ENCODE measurements at regions not wholly inside any gene's neighbourhood (a gene's known extent, or its start where the extent isn't known, plus 50 kb on each side); places are given as distances from the start of the nearest gene placed in this dataset.

- no peak for DNase-seq (ENCODE audit: low spot score)
These were observed 58.7 kb upstream of the RMDN2 start for GRCh38 chr2:37866171-37866934.

GRCh38 chr2:37867166-37867565 lies 57.9 kb upstream of the RMDN2 start:
- DNase-seq (ENCODE audit: low spot score), result no peak

GRCh38 chr2:37868866-37869265 lies 56.2 kb upstream of the RMDN2 start:
- no peak for DNase-seq (ENCODE audit: low spot score)

GRCh38 chr2:37869304-37869703 lies 55.8 kb upstream of the RMDN2 start:
- no peak for DNase-seq (ENCODE audit: low spot score)

GRCh38 chr2:37869771-37870170 lies 55.3 kb upstream of the RMDN2 start:
- no peak for DNase-seq (ENCODE audit: low spot score)

GRCh38 chr2:37870829-37871228 lies 54.3 kb upstream of the RMDN2 start:
- no peak for DNase-seq (ENCODE audit: low spot score)

- no peak for DNase-seq (ENCODE audit: low spot score)
These were observed 53.5 kb upstream of the RMDN2 start for GRCh38 chr2:37871456-37872191.

GRCh38 chr2:37872192-37872750 lies 52.8 kb upstream of the RMDN2 start:
- no peak for DNase-seq (ENCODE audit: low spot score)

- DNase-seq (ENCODE audit: low spot score), result no peak
These were observed 51.9 kb upstream of the RMDN2 start for GRCh38 chr2:37873229-37873628.

- no peak for DNase-seq (ENCODE audit: low spot score)
These were observed 51.2 kb upstream of the RMDN2 start for GRCh38 chr2:37873749-37874330.

GRCh38 chr2:37874470-37874869 lies 50.6 kb upstream of the RMDN2 start:
- DNase-seq (ENCODE audit: low spot score), result no peak

Data from D341Med (cell line).